A673 (cell line): ENCODE measurements at regions not wholly inside any gene's neighbourhood (a gene's known extent, or its start where the extent isn't known, plus 50 kb on each side); places are given as distances from the start of the nearest gene placed in this dataset.

ENCODE experiments used
- BruUV-seq: library from RNA; stranded (reverse); fragments of 400-500 nt; replicated peaks from 2 replicates; lab custom pipeline; 2021; lab: Mats Ljungman, UMichigan
- CTCF ChIA-PET: fragments of 300-600 bp; sonication (Branson Sonifier 250); formaldehyde crosslinking; loops from one replicate; lab custom pipeline; 2022; ENCODE audit warnings: antibody characterized with exemption; lab: Charles Lee
- POLR2A ChIA-PET: fragments of 300-600 bp; sonication (Branson Sonifier 250); formaldehyde crosslinking; loops from one replicate; lab custom pipeline; 2022; ENCODE audit warnings: antibody characterized with exemption; ENCODE audit not compliant: low non-redundant PET; lab: Charles Lee
- DNase-seq: peaks from one replicate; pipeline ENCODE4 v3.0.0-alpha.2; 2015; ENCODE audit warnings: low spot score
- H3K27ac ChIP-seq: fragments of 200-600 bp; sonication (generic); 2 replicates; pipeline ENCODE4 v1.5.1; 2016; ENCODE audit warnings: mixed run types, low read depth, mild to moderate bottlenecking, mixed read lengths, antibody characterized with exemption, low read length; ENCODE audit not compliant: poor library complexity, severe bottlenecking
- H3K27me3 ChIP-seq: fragments of 200-600 bp; sonication (generic); replicated peaks from 2 replicates; pipeline ENCODE4 v1.6.1; 2017; ENCODE audit warnings: mixed run types, low read depth, mild to moderate bottlenecking, mixed read lengths, antibody characterized with exemption, low read length; ENCODE audit not compliant: insufficient read depth, poor library complexity
- H3K36me3 ChIP-seq: fragments of 200-600 bp; sonication (generic); 2 replicates; pipeline ENCODE4 v1.6.1; 2016; ENCODE audit warnings: mixed run types, mild to moderate bottlenecking, mixed read lengths, antibody characterized with exemption, low read length; ENCODE audit not compliant: insufficient read depth, poor library complexity, severe bottlenecking
- H3K4me1 ChIP-seq: fragments of 200-600 bp; sonication (generic); 2 replicates; pipeline ENCODE4 v1.6.1; 2017; ENCODE audit warnings: mixed run types, mild to moderate bottlenecking, mixed read lengths, antibody characterized with exemption, low read length; ENCODE audit not compliant: insufficient read depth, poor library complexity, severe bottlenecking
- H3K4me3 ChIP-seq: fragments of 200-600 bp; sonication (generic); 2 replicates; pipeline ENCODE4 v1.5.1; 2016; ENCODE audit warnings: low read depth, mixed run types, mild to moderate bottlenecking, mixed read lengths, low read length; ENCODE audit not compliant: poor library complexity, severe bottlenecking
- H3K9me3 ChIP-seq: fragments of 200-600 bp; sonication (generic); 2 replicates; pipeline ENCODE4 v1.6.1; 2016; ENCODE audit warnings: mixed run types, low read depth, mild to moderate bottlenecking, mixed read lengths, antibody characterized with exemption, low read length; ENCODE audit not compliant: poor library complexity, severe bottlenecking
- EZH2 ChIP-seq: fragments of 200-600 bp; sonication (generic); IDR thresholded peaks from 2 replicates; pipeline ENCODE4 v1.6.1; 2017; ENCODE audit warnings: borderline replicate concordance, low read depth, mild to moderate bottlenecking, mixed read lengths, antibody characterized with exemption, low read length; ENCODE audit not compliant: poor library complexity, severe bottlenecking
- intact Hi-C: fragments of 100-400 bp; cut with micrococcal nuclease; formaldehyde crosslinking; loops from one replicate; pipeline ENCODE4 v1.10.0; 2022; ENCODE audit not compliant: unreplicated experiment
- TF ChIP-seq, protein P1 (sequence below): fragments of 300-800, 200-600 bp; sonication (generic); conservative IDR thresholded peaks from 2 replicates; pipeline ENCODE4 v1.5.1; 2017; ENCODE audit warnings: low read depth, mild to moderate bottlenecking, antibody characterized with exemption, low read length, moderate library complexity, mixed read lengths

DNA sequence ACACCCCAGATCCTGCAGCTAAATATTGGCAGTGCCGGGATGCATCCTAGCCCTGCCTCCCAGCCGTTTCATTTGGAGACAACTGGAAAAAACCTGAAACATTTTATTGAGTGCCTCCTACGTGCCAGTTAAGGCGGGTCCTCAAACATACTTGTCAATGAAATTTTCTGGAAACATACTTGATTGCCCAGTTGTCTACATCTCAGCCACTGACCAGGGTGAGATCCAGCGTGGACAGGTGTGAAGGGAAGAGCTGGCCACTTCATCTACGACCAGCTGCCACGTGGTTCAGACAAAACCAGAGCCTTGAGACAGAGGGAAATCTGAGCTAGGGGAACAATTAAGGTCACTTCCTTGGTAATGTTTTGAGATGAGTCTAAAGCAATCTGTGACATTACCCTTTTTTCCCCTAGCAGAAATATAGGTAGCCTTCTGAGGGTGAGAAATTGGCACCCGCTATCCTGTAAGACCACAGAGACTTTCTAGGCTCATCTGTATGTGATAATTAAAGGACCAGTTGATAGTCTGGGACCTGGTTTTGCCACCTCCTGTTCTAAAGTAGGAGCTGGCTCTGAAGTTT lies 116.3 kb upstream of the MTHFD1L start:
- Histone ChIP-seq H3K4me3 (no peak overlapping the region), H3K27ac (no peak overlapping the region), H3K4me1 (peaks cover 23% of the 10 kb centered on the region), H3K36me3 (no peaks in the 10 kb centered on the region), H3K27me3 (no peaks in the 10 kb centered on the region), H3K9me3 (no peaks in the 10 kb centered on the region)
- intact Hi-C loops = loop anchor here (10.0 kb wide), 2 partner anchors 144 to 674 kb away; no protein-coding TSS in a partner anchor
- ChIA-PET POLR2A (no interaction called here), CTCF (no interaction called here)
- no peak for DNase-seq
- no TSS peak for BruUV-seq
- TF ChIP-seq, protein P1, sequence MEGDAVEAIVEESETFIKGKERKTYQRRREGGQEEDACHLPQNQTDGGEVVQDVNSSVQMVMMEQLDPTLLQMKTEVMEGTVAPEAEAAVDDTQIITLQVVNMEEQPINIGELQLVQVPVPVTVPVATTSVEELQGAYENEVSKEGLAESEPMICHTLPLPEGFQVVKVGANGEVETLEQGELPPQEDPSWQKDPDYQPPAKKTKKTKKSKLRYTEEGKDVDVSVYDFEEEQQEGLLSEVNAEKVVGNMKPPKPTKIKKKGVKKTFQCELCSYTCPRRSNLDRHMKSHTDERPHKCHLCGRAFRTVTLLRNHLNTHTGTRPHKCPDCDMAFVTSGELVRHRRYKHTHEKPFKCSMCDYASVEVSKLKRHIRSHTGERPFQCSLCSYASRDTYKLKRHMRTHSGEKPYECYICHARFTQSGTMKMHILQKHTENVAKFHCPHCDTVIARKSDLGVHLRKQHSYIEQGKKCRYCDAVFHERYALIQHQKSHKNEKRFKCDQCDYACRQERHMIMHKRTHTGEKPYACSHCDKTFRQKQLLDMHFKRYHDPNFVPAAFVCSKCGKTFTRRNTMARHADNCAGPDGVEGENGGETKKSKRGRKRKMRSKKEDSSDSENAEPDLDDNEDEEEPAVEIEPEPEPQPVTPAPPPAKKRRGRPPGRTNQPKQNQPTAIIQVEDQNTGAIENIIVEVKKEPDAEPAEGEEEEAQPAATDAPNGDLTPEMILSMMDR = no peak
- TF ChIP-seq EZH2 = no peak

DNA sequence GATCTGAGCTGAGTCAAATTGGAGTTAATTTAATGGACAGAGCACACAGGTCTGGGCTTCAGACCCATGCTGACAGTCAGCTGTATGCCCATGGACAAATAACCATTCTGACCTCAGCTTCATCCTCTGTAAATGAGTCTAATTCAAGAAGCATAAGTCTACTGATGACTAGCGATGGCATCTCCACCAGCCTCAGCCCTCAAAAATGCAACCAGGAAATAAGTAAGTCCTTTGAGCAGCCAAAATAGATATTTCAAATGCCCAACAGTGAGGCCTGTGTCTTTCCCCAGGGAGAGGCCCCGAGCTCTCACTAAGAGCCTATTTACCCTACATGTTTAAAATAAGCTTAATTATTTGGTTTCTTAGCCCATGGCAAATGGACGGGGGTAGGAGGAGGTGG lies 114.2 kb upstream of the MTHFD1L start:
- peaks cover 40% of the 10 kb centered on the region for H3K4me1 ChIP-seq
- TF ChIP-seq EZH2 = no peak
- TF ChIP-seq, protein P1 = no peak
- no peak overlapping the region for H3K27ac ChIP-seq
- no TSS peak for BruUV-seq
- no peaks in the 10 kb centered on the region for H3K9me3 ChIP-seq
- no peak for DNase-seq
- POLR2A ChIA-PET = no interaction called here
- no peaks in the 10 kb centered on the region for H3K36me3 ChIP-seq
- no peak overlapping the region for H3K4me3 ChIP-seq
- H3K27me3 ChIP-seq = no peaks in the 10 kb centered on the region
- CTCF ChIA-PET = no interaction called here
- intact Hi-C loops = no loop called here

- H3K4me3 ChIP-seq = no peak overlapping the region
- H3K9me3 ChIP-seq = no peaks in the 10 kb centered on the region
- peaks cover 44% of the 10 kb centered on the region for H3K4me1 ChIP-seq
- ChIA-PET POLR2A (no interaction called here), CTCF (no interaction called here)
- BruUV-seq = no TSS peak
- no peaks in the 10 kb centered on the region for H3K36me3 ChIP-seq
- no peaks in the 10 kb centered on the region for H3K27me3 ChIP-seq
- intact Hi-C loops = no loop called here
- H3K27ac ChIP-seq = no peak overlapping the region
- DNase-seq = no peak
- no peak for TF ChIP-seq EZH2
- TF ChIP-seq, protein P1 = no peak
These were observed 113.1 kb upstream of the MTHFD1L start for GRCh38 chr6:150752409-150752808.
